ENCODE measurements at regions not wholly inside any gene's neighbourhood (a gene's known extent, or its start where the extent isn't known, plus 50 kb on each side); places are given as distances from the start of the nearest gene placed in this dataset.

DNA sequence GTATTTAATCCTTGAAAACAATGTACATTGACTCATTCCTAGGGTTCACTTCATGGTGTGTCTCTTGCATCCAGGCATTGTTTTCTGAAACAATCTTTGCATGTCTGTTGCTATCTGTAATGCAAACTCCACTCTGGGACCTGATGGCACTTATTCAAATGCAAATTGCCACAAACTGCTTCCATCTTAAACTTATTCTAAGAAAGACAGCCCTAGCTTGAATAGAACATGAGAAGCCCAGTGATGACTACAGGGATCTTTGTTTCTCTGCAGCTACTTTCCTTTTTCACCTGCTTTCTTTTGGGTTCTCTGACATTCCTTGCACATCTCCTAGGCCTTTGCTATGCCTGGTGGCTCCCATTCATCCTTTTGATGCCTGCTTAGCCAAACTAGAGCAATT, 827.0 kb downstream of the CDY2B start:
- no peak for TF ChIP-seq CTCF (IDR thresholded peaks at IDR 0.05; ENCODE audit: extremely low read depth, missing control alignments)
- DNase-seq (ENCODE audit: low spot score): no peak

GRCh38 chrY:17050374-17050773, 829.6 kb downstream of the CDY2B start:
- TF ChIP-seq CTCF (IDR thresholded peaks at IDR 0.05; ENCODE audit: extremely low read depth, missing control alignments): no peak
- no peak for DNase-seq (ENCODE audit: low spot score)

- TF ChIP-seq CTCF (IDR thresholded peaks at IDR 0.05; ENCODE audit: extremely low read depth, missing control alignments): no peak
Measured at GRCh38 chrY:17045124-17045523, 834.9 kb downstream of the CDY2B start.

GRCh38 chrY:17044723-17045122, 835.3 kb downstream of the CDY2B start:
- no peak for TF ChIP-seq CTCF (IDR thresholded peaks at IDR 0.05; ENCODE audit: extremely low read depth, missing control alignments)
- DNase-seq (ENCODE audit: low spot score): no peak

More at GRCh38 chrY:17045124-17045523, 834.9 kb downstream of the CDY2B start:
- DNase-seq (ENCODE audit: low spot score): no peak

DNA sequence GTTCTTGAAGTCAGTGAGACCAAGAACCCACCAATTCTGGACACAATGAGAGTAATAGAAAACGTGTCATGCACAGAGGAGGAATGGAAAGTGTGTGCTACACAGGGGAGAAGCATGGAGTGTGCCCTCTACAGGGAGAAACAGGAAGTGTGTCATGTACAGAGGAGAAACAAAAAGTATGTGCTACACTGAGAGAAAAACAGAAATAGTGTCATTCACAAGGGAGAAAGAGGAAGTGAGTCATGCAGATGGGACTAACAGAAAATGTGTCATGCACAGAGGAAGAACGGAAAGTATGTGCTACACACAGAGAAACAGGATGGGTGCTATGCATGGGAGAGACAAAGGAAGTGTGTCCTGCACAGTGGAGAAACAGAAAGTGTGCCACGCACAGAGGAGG, 835.7 kb downstream of the CDY2B start:
- TF ChIP-seq CTCF (IDR thresholded peaks at IDR 0.05; ENCODE audit: extremely low read depth, missing control alignments): no peak
- DNase-seq (ENCODE audit: low spot score): no peak

DNA sequence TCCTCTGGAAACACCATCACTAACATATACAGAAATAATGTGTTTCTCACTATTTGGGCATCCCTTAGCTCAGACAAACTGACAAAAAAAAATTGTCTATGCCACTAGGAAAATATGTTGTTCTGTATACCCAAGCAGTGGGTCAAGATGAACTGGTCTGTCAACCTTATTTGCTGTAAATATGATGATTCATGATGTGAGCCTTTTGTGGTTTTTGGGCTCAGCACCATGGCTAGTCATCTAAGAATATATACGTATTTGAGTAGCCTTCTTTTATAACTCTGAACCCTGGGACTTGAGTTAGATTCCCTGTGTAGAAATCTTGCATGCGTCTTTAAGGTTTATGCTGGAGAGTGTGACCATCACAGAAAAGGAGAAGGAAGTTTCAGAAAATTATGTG, 841.6 kb downstream of the CDY2B start:
- DNase-seq (ENCODE audit: low spot score): no peak
- TF ChIP-seq CTCF (IDR thresholded peaks at IDR 0.05; ENCODE audit: extremely low read depth, missing control alignments): no peak

GRCh38 chrY:17018126-17018525, 861.9 kb downstream of the CDY2B start:
- DNase-seq (ENCODE audit: low spot score): no peak
- TF ChIP-seq CTCF (IDR thresholded peaks at IDR 0.05; ENCODE audit: extremely low read depth, missing control alignments): no peak
